Neuronal stem cell (in vitro differentiated cells): ENCODE measurements at regions not wholly inside any gene's neighbourhood (a gene's known extent, or its start where the extent isn't known, plus 50 kb on each side); places are given as distances from the start of the nearest gene placed in this dataset.

Experiments used
- DNase-seq: peaks from one replicate; pipeline ENCODE4 v3.0.0-alpha.2; 2013; ENCODE audit warnings: low spot score
- H2AFZ ChIP-seq: one replicate; pipeline ENCODE4 v1.6.1; 2013; ENCODE audit warnings: mild to moderate bottlenecking, low read length, inconsistent platforms
- H2AK5ac ChIP-seq: 2 replicates; pipeline ENCODE4 v1.6.1; 2013; ENCODE audit warnings: low read depth, mild to moderate bottlenecking, inconsistent platforms, low read length, moderate library complexity, mixed read lengths
- H2BK120ac ChIP-seq: 2 replicates; pipeline ENCODE4 v1.6.1; 2013; ENCODE audit warnings: low read depth, mild to moderate bottlenecking, inconsistent platforms, low read length, moderate library complexity, mixed read lengths
- H2BK12ac ChIP-seq: one replicate; pipeline ENCODE4 v1.6.1; 2013; ENCODE audit warnings: low read length, inconsistent platforms
- H2BK15ac ChIP-seq: 2 replicates; pipeline ENCODE4 v1.6.1; 2013; ENCODE audit warnings: mild to moderate bottlenecking, low read length, inconsistent platforms, mixed read lengths
- H2BK5ac ChIP-seq: one replicate; pipeline ENCODE4 v1.6.1; 2013; ENCODE audit warnings: inconsistent platforms, mild to moderate bottlenecking, low read length, moderate library complexity
- H3K14ac ChIP-seq: one replicate; pipeline ENCODE4 v1.6.1; 2013; ENCODE audit warnings: low read length, inconsistent platforms
- H3K18ac ChIP-seq: 2 replicates; pipeline ENCODE4 v1.6.1; 2013; ENCODE audit warnings: low read length, inconsistent platforms
- H3K23ac ChIP-seq: 2 replicates; pipeline ENCODE4 v1.6.1; 2013; ENCODE audit warnings: low read depth, mild to moderate bottlenecking, mixed read lengths, low read length, inconsistent platforms; ENCODE audit not compliant: poor library complexity
- H3K27ac ChIP-seq: replicated peaks from 3 replicates; pipeline ENCODE4 v1.5.1; 2013; ENCODE audit warnings: low read length, inconsistent platforms
- H3K27me3 ChIP-seq, 3 experiments: 2 replicates each; pipeline ENCODE4 v1.6.1; 2013; ENCODE audit warnings: low read length in 3 of 3, mild to moderate bottlenecking in 2 of 3, inconsistent platforms in 1 of 3, low read depth in 1 of 3, mixed read lengths in 1 of 3, moderate library complexity in 1 of 3; ENCODE audit not compliant: control insufficient read depth in 3 of 3, insufficient read depth in 3 of 3
- H3K36me3 ChIP-seq, 2 donors: replicated peaks in 1 of 2; 2 replicates each; pipeline ENCODE4 v1.6.1; 2013; ENCODE audit warnings: low read length in 2 of 2; ENCODE audit not compliant: control insufficient read depth in 2 of 2, insufficient read depth in 2 of 2
- H3K4ac ChIP-seq: 2 replicates; pipeline ENCODE4 v1.6.1; 2013; ENCODE audit warnings: inconsistent platforms, mild to moderate bottlenecking, low read length, moderate library complexity
- H3K4me1 ChIP-seq, 2 donors: 1 replicate in 1 of 2; 2 replicates in 1 of 2; pipeline ENCODE4 v1.6.1; 2013; ENCODE audit warnings: low read length in 2 of 2, low read depth in 1 of 2; ENCODE audit not compliant: control insufficient read depth in 2 of 2, insufficient read depth in 1 of 2
- H3K4me2 ChIP-seq: one replicate; pipeline ENCODE4 v1.6.1; 2013; ENCODE audit warnings: mild to moderate bottlenecking, low read length, inconsistent platforms; ENCODE audit not compliant: insufficient read depth, poor library complexity, severe bottlenecking
- H3K4me3 ChIP-seq, 2 donors: 2 replicates each; pipeline ENCODE4 v1.5.1; 2013; ENCODE audit warnings: low read length in 2 of 2, mild to moderate bottlenecking in 2 of 2, inconsistent platforms in 1 of 2, moderate library complexity in 1 of 2
- H3K79me1 ChIP-seq: one replicate; pipeline ENCODE4 v1.6.1; 2013; ENCODE audit warnings: low read depth, mild to moderate bottlenecking, inconsistent platforms, low read length, moderate library complexity
- H3K9ac ChIP-seq: one replicate; pipeline ENCODE4 v1.6.1; 2013; ENCODE audit warnings: mild to moderate bottlenecking, low read depth, low read length, inconsistent platforms; ENCODE audit not compliant: poor library complexity
- H3K9me3 ChIP-seq, 2 donors: replicated peaks in 1 of 2; 2 replicates each; pipeline versions ENCODE3 to v1.6.1; 2013; ENCODE audit warnings: low read length in 2 of 2, mild to moderate bottlenecking in 2 of 2, inconsistent platforms in 1 of 2, low read depth in 1 of 2, mixed read lengths in 1 of 2, moderate library complexity in 1 of 2; ENCODE audit not compliant: control insufficient read depth in 2 of 2, insufficient read depth in 1 of 2
- H4K8ac ChIP-seq: one replicate; pipeline ENCODE4 v1.6.1; 2013; ENCODE audit warnings: low read depth, mild to moderate bottlenecking, inconsistent platforms, low read length, moderate library complexity
- H4K91ac ChIP-seq: one replicate; pipeline ENCODE4 v1.6.1; 2013; ENCODE audit warnings: low read length, low read depth, mild to moderate bottlenecking, inconsistent platforms; ENCODE audit not compliant: poor library complexity
- WGBS, 2 donors: extraction: QIAGEN DNeasy Blood & Tissue Kit; methylation state at CpG; one replicate each; pipeline ENCODE4 v1.1.7; 2013; ENCODE audit warnings: missing lambda C conversion rate in 2 of 2, mixed read lengths in 1 of 2; ENCODE audit not compliant: insufficient read length in 2 of 2, insufficient replicate concordance in 1 of 2; ENCODE audit errors: extremely low coverage in 2 of 2; 5-methylcytosine and 5-hydroxymethylcytosine counted together

GRCh38 chr14:71374989-71375388 lies 467.7 kb downstream of the PCNX1 start:
- Histone ChIP-seq H2BK15ac (no peak overlapping the region), H3K36me3 (peaks cover 0 to 2% of the 10 kb centered on the region in 2 donors), H3K27ac (no peak overlapping the region), H3K4me1 (no peaks in the 10 kb centered on the region), H2AFZ (no peak overlapping the region), H3K79me1 (peaks cover 3% of the 10 kb centered on the region), H2BK12ac (no peak overlapping the region), H2BK5ac (no peak overlapping the region), H3K27me3 (no peaks in the 10 kb centered on the region), H3K9ac (no peak overlapping the region), H3K4ac (no peak overlapping the region), H3K9me3 (peaks cover 3 to 15% of the 10 kb centered on the region in 2 donors), H2BK120ac (no peak overlapping the region), H3K23ac (no peak overlapping the region), H3K14ac (no peak overlapping the region), H4K8ac (no peak overlapping the region), H3K4me3 (no peak overlapping the region), H4K91ac (no peak overlapping the region), H3K4me2 (no peak overlapping the region), H2AK5ac (no peak overlapping the region), H3K18ac (no peak overlapping the region)
- WGBS, 2 donors = no CpG with 5 or more reads among the region's 1 CpG
- DNase-seq = no peak

GRCh38 chr14:71377099-71377498 lies 469.8 kb downstream of the PCNX1 start:
- no peak overlapping the region for H3K4me2 ChIP-seq
- no peak overlapping the region for H2AFZ ChIP-seq
- H3K14ac ChIP-seq = no peak overlapping the region
- no peak overlapping the region for H3K9ac ChIP-seq
- H3K18ac ChIP-seq = no peak overlapping the region
- no peak overlapping the region for H2BK120ac ChIP-seq
- WGBS, 2 donors = no CpG with 5 or more reads among the region's 28 CpGs
- H3K4me1 ChIP-seq = no peaks in the 10 kb centered on the region
- no peak overlapping the region for H2BK5ac ChIP-seq
- peaks cover 0 to 2% of the 10 kb centered on the region in 2 donors for H3K36me3 ChIP-seq
- H3K4me3 ChIP-seq = no peak overlapping the region
- H4K8ac ChIP-seq = no peak overlapping the region
- peaks cover 3% of the 10 kb centered on the region for H3K79me1 ChIP-seq
- H3K4ac ChIP-seq = no peak overlapping the region
- no peak for DNase-seq
- no peak overlapping the region for H4K91ac ChIP-seq
- no peak overlapping the region for H2BK12ac ChIP-seq
- no peaks in the 10 kb centered on the region for H3K27me3 ChIP-seq
- no peak overlapping the region for H2AK5ac ChIP-seq
- H3K27ac ChIP-seq = no peak overlapping the region
- H2BK15ac ChIP-seq = no peak overlapping the region
- H3K9me3 ChIP-seq = peaks cover 3 to 15% of the 10 kb centered on the region in 2 donors
- no peak overlapping the region for H3K23ac ChIP-seq

GRCh38 chr14:71380271-71380670 lies 473.0 kb downstream of the PCNX1 start:
- no peak overlapping the region for H4K8ac ChIP-seq
- no peak overlapping the region for H2BK15ac ChIP-seq
- H3K27me3 ChIP-seq = no peaks in the 10 kb centered on the region
- peaks cover 0 to 2% of the 10 kb centered on the region in 2 donors for H3K36me3 ChIP-seq
- no peak overlapping the region for H3K4me2 ChIP-seq
- no peak overlapping the region for H2BK5ac ChIP-seq
- no peak overlapping the region for H3K27ac ChIP-seq
- DNase-seq = no peak
- peaks cover 0 to 4% of the 10 kb centered on the region in 2 donors for H3K4me1 ChIP-seq
- H3K4ac ChIP-seq = no peak overlapping the region
- no peak overlapping the region for H3K23ac ChIP-seq
- no peak overlapping the region for H2BK12ac ChIP-seq
- H4K91ac ChIP-seq = no peak overlapping the region
- H2AFZ ChIP-seq = no peak overlapping the region
- H3K18ac ChIP-seq = no peak overlapping the region
- WGBS, 2 donors = no CpG with 5 or more reads among the region's 2 CpGs
- no peak overlapping the region for H2BK120ac ChIP-seq
- peaks cover 3 to 12% of the 10 kb centered on the region in 2 donors for H3K9me3 ChIP-seq
- no peak overlapping the region for H2AK5ac ChIP-seq
- peaks cover 3% of the 10 kb centered on the region for H3K79me1 ChIP-seq
- no peak overlapping the region for H3K14ac ChIP-seq
- no peak overlapping the region for H3K9ac ChIP-seq
- H3K4me3 ChIP-seq = no peak overlapping the region

- Histone ChIP-seq H2BK120ac (no peak overlapping the region), H3K18ac (no peak overlapping the region), H3K27ac (no peak overlapping the region), H4K8ac (no peak overlapping the region), H2BK12ac (no peak overlapping the region), H2BK5ac (no peak overlapping the region), H3K4ac (no peak overlapping the region), H2BK15ac (no peak overlapping the region), H3K36me3 (peaks cover 0 to 2% of the 10 kb centered on the region in 2 donors), H4K91ac (no peak overlapping the region), H3K9ac (no peak overlapping the region), H3K9me3 (peaks cover 3 to 10% of the 10 kb centered on the region in 2 donors), H2AK5ac (no peak overlapping the region), H3K23ac (no peak overlapping the region), H3K4me3 (no peak overlapping the region), H3K14ac (no peak overlapping the region), H2AFZ (no peak overlapping the region), H3K79me1 (peaks cover 3% of the 10 kb centered on the region), H3K4me1 (peaks cover 0 to 4% of the 10 kb centered on the region in 2 donors), H3K4me2 (no peak overlapping the region), H3K27me3 (no peaks in the 10 kb centered on the region)
- no peak for DNase-seq
These were observed 474.6 kb downstream of the PCNX1 start for GRCh38 chr14:71381814-71382213.
